ENCODE measurements at regions not wholly inside any gene's neighbourhood (a gene's known extent, or its start where the extent isn't known, plus 50 kb on each side); places are given as distances from the start of the nearest gene placed in this dataset.

DNA sequence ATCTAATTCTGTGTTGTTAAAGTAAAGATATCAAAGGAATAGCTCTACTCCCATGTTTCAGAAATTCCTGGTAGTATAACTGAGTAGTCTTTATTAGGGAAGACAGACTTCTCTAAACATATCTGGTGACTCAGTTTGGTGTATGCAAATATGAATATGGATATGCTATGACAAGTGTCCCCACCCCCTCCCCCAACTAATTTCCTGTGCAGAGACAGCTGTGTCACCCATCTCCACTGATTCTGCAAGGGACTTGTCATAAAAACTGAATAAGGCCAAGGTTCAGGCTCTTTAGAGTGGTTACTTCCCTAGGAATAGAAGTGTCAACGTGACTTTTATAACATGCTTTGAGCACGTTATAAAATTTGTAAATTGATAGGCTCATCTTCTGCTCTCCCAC is 429.1 kb downstream of the DAD1 start:
- TF ChIP-seq ARNTL (CRISPR knock-in tag; IDR thresholded peaks at IDR 0.05; ENCODE audit: borderline replicate concordance, low read depth) (no peak), BACH2 (CRISPR knock-in tag; IDR thresholded peaks at IDR 0.05; ENCODE audit: borderline replicate concordance) (no peak), ZNF565 (CRISPR knock-in tag; conservative IDR thresholded peaks at IDR 0.05; ENCODE audit: low read depth) (no peak), PPARA (CRISPR knock-in tag; IDR thresholded peaks at IDR 0.05; ENCODE audit: borderline replicate concordance) (no peak), TOX (CRISPR knock-in tag; IDR thresholded peaks at IDR 0.05; ENCODE audit: borderline replicate concordance) (no peak), ZNF8 (CRISPR knock-in tag; IDR thresholded peaks at IDR 0.05) (no peak)
- TF ChIP-seq, protein P1, sequence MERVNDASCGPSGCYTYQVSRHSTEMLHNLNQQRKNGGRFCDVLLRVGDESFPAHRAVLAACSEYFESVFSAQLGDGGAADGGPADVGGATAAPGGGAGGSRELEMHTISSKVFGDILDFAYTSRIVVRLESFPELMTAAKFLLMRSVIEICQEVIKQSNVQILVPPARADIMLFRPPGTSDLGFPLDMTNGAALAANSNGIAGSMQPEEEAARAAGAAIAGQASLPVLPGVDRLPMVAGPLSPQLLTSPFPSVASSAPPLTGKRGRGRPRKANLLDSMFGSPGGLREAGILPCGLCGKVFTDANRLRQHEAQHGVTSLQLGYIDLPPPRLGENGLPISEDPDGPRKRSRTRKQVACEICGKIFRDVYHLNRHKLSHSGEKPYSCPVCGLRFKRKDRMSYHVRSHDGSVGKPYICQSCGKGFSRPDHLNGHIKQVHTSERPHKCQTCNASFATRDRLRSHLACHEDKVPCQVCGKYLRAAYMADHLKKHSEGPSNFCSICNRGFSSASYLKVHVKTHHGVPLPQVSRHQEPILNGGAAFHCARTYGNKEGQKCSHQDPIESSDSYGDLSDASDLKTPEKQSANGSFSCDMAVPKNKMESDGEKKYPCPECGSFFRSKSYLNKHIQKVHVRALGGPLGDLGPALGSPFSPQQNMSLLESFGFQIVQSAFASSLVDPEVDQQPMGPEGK (CRISPR knock-in tag; IDR thresholded peaks at IDR 0.05; ENCODE audit: borderline replicate concordance) = no peak
- TF ChIP-seq, protein P2, sequence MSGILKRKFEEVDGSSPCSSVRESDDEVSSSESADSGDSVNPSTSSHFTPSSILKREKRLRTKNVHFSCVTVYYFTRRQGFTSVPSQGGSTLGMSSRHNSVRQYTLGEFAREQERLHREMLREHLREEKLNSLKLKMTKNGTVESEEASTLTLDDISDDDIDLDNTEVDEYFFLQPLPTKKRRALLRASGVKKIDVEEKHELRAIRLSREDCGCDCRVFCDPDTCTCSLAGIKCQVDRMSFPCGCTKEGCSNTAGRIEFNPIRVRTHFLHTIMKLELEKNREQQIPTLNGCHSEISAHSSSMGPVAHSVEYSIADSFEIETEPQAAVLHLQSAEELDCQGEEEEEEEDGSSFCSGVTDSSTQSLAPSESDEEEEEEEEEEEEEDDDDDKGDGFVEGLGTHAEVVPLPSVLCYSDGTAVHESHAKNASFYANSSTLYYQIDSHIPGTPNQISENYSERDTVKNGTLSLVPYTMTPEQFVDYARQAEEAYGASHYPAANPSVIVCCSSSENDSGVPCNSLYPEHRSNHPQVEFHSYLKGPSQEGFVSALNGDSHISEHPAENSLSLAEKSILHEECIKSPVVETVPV (CRISPR knock-in tag; IDR thresholded peaks at IDR 0.05) = no peak
- no peak for ATAC-seq

DNA sequence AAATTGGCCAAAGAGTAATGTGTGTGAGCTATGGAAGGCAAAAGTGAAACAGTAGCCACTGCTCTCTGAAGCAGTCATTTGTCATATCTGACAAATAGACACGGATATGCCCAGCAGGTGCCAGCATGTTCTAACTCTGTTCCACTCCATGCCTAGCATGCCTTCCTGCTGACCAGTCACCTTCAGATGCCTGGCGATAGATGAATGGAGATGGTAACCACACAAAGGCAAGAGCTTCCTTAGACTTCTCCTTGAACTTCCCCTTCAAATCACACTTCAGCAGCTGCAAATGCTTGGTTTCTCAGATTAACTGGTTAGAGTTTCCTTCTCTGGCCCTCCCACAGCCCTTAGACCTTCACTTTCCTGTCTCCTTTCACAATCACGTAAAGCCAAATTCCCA is 429.9 kb downstream of the DAD1 start:
- no peak for ATAC-seq
- TF ChIP-seq, protein P3, sequence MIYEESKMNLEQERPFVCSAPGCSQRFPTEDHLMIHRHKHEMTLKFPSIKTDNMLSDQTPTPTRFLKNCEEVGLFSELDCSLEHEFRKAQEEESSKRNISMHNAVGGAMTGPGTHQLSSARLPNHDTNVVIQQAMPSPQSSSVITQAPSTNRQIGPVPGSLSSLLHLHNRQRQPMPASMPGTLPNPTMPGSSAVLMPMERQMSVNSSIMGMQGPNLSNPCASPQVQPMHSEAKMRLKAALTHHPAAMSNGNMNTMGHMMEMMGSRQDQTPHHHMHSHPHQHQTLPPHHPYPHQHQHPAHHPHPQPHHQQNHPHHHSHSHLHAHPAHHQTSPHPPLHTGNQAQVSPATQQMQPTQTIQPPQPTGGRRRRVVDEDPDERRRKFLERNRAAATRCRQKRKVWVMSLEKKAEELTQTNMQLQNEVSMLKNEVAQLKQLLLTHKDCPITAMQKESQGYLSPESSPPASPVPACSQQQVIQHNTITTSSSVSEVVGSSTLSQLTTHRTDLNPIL (CRISPR knock-in tag; IDR thresholded peaks at IDR 0.05; ENCODE audit: low read depth) = no peak
- TF ChIP-seq OSR1 (CRISPR knock-in tag; IDR thresholded peaks at IDR 0.05) = no peak
- no peak for TF ChIP-seq ISL1 (CRISPR knock-in tag; IDR thresholded peaks at IDR 0.05)
- TF ChIP-seq RARB (CRISPR knock-in tag; IDR thresholded peaks at IDR 0.05) = no peak
- no peak for TF ChIP-seq ARNTL (CRISPR knock-in tag; IDR thresholded peaks at IDR 0.05; ENCODE audit: borderline replicate concordance, low read depth)

DNA sequence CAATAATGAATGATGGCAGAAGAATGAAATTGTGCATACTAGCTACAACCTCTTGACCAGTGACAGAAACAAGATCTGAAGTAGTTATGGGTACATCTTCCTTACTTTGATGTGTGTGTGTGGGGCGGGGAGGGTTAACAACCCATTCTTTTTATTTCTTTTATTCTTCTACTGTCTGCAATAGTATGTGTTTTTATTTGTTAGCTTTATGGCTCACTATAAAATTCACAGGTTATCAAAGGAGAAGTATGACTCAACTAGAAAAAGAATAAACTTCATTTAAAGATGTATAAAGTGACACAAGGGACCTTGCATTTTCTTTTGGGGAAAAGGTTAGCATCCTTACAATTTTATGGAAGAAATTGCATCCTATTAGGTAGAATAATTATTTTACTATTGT is 430.5 kb downstream of the DAD1 start:
- TF ChIP-seq, protein P4, sequence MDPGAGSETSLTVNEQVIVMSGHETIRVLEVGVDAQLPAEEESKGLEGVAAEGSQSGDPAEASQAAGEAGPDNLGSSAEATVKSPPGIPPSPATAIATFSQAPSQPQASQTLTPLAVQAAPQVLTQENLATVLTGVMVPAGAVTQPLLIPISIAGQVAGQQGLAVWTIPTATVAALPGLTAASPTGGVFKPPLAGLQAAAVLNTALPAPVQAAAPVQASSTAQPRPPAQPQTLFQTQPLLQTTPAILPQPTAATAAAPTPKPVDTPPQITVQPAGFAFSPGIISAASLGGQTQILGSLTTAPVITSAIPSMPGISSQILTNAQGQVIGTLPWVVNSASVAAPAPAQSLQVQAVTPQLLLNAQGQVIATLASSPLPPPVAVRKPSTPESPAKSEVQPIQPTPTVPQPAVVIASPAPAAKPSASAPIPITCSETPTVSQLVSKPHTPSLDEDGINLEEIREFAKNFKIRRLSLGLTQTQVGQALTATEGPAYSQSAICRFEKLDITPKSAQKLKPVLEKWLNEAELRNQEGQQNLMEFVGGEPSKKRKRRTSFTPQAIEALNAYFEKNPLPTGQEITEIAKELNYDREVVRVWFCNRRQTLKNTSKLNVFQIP (CRISPR knock-in tag; IDR thresholded peaks at IDR 0.05; ENCODE audit: borderline replicate concordance, low read depth) = no peak
- TF ChIP-seq ZFP30 (CRISPR knock-in tag; IDR thresholded peaks at IDR 0.05) (no peak), OSR1 (CRISPR knock-in tag; IDR thresholded peaks at IDR 0.05) (no peak), SNAI2 (CRISPR knock-in tag; IDR thresholded peaks at IDR 0.05) (no peak), BACH2 (CRISPR knock-in tag; IDR thresholded peaks at IDR 0.05; ENCODE audit: borderline replicate concordance) (no peak), ZNF70 (CRISPR knock-in tag; IDR thresholded peaks at IDR 0.05) (no peak), PPARA (CRISPR knock-in tag; IDR thresholded peaks at IDR 0.05; ENCODE audit: borderline replicate concordance) (no peak), ZNF8 (CRISPR knock-in tag; IDR thresholded peaks at IDR 0.05) (no peak), ZNF565 (CRISPR knock-in tag; conservative IDR thresholded peaks at IDR 0.05; ENCODE audit: low read depth) (no peak), TOX (CRISPR knock-in tag; IDR thresholded peaks at IDR 0.05; ENCODE audit: borderline replicate concordance) (no peak), ZFP3 (CRISPR knock-in tag; IDR thresholded peaks at IDR 0.05) (no peak), GLIS3 (CRISPR knock-in tag; IDR thresholded peaks at IDR 0.05) (no peak), TCF4 (CRISPR knock-in tag; IDR thresholded peaks at IDR 0.05; ENCODE audit: borderline replicate concordance) (no peak)
- TF ChIP-seq, protein P1 (CRISPR knock-in tag; IDR thresholded peaks at IDR 0.05; ENCODE audit: borderline replicate concordance) = no peak
- TF ChIP-seq, protein P2 (CRISPR knock-in tag; IDR thresholded peaks at IDR 0.05) = no peak
- TF ChIP-seq, protein P5, sequence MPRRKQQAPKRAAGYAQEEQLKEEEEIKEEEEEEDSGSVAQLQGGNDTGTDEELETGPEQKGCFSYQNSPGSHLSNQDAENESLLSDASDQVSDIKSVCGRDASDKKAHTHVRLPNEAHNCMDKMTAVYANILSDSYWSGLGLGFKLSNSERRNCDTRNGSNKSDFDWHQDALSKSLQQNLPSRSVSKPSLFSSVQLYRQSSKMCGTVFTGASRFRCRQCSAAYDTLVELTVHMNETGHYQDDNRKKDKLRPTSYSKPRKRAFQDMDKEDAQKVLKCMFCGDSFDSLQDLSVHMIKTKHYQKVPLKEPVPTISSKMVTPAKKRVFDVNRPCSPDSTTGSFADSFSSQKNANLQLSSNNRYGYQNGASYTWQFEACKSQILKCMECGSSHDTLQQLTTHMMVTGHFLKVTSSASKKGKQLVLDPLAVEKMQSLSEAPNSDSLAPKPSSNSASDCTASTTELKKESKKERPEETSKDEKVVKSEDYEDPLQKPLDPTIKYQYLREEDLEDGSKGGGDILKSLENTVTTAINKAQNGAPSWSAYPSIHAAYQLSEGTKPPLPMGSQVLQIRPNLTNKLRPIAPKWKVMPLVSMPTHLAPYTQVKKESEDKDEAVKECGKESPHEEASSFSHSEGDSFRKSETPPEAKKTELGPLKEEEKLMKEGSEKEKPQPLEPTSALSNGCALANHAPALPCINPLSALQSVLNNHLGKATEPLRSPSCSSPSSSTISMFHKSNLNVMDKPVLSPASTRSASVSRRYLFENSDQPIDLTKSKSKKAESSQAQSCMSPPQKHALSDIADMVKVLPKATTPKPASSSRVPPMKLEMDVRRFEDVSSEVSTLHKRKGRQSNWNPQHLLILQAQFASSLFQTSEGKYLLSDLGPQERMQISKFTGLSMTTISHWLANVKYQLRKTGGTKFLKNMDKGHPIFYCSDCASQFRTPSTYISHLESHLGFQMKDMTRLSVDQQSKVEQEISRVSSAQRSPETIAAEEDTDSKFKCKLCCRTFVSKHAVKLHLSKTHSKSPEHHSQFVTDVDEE (CRISPR knock-in tag; IDR thresholded peaks at IDR 0.05) = no peak
- no peak for ATAC-seq
